GM19467 (cell line): ENCODE measurements at regions not wholly inside any gene's neighbourhood (a gene's known extent, or its start where the extent isn't known, plus 50 kb on each side); places are given as distances from the start of the nearest gene placed in this dataset.

Experiments used
- ATAC-seq: cut with Tn5 transposase; IDR thresholded peaks from one replicate; pipeline ENCODE4 v1.9.1; 2021; ENCODE audit warnings: mild to moderate bottlenecking, moderate library complexity; ENCODE audit not compliant: unreplicated experiment

DNA sequence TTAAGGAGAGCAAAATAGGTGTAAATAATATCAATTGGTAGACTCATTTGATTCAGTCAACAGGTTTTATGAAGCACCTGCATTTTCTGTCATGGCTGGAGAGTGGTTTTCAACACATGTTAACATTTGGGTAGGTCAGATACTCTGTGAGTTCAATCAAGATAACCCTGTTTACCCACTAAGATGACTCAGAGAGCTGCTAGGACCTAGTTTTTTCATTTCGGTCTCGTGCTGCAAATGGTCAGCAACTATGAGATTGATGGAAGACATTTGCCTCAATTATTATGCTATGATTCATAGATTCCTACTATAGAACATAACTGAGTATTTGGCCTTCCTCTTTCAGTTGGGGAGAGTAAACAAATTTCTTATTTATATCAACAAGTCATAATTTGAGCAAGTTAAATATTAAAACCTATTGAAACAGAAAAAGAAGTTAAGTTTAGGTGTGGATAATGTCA lies 391.4 kb upstream of the CITED2 start:
- ATAC-seq: no peak

DNA sequence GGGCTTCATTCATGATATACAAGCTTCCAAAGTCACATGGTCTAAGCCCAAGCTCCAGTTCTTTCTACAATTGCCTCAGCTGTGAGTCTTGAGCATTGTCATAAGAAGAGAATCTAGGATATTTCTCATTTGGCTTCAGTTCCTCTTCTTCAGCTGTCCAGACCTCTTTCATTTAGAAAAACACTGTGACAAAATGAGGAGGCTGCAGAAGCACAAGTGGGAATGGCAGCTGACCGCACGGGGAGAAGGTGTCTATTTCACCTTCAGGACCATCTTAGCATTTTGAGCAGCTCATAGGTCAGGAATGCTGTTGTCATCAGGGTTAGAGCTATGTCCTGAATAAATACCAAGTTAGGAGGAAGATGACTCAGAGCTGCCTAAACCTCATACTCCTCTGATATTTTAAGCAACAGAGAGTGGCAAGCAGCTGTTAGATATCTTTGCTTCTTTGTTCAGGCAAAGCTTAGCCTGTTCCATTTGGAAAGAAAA lies 390.1 kb upstream of the CITED2 start:
- ATAC-seq: peak; percentile 78

DNA sequence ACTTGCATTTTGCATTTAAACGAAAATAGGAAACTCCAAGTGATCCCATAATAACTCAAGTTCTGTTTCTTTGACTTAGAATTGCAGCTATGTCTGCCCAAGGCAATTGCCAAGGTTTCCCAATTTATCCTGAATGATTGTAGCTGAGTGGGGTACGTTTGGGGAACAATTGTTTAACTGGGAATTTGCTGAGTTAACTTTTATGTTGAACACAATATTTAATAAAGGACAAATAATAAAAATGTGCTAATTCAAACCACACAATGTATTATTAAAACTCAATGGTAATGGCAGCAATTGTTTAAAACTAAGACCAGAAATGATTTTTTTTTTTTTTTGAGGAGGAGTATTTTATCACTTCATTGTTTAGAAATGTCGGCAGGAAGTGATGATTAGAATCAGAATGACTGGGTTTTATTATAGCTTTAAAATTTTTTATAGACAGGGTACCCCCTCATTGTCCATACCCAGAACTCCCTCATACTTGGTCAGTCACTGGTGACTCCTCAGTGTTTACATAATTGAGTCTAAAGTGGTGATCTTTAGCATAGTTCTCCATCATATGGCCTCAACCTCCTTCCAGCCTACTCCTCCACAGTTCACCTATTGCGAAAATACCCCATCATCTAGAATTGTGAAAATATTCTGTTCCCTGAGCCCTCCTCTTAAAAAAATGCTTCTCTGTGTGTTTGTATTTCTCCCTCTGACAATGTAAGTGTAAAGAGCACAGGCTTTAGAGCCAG lies 389.2 kb upstream of the CITED2 start:
- no peak for ATAC-seq

DNA sequence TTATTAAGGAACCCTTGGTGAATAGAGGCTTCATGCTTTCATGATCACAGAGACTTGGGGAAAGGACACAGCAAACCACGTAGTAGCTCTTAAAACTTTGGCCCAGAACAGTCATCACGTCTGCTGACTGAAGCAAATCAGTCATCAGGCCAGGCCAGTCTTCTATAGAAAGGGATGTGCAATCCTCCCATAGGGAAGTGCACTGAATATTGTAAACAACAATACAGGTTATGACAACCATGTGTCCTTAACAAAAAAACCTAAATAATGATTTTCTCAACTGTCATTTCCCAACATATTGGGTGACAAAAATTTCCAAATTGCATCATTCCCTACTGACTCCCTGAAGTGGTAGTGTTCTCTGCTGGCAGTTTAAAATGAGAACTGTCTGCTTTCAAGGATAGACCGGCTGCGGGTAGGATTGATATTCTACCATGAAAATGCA lies 388.2 kb upstream of the CITED2 start:
- no peak for ATAC-seq

GRCh38 chr6:139760128-139760527 lies 385.7 kb upstream of the CITED2 start:
- ATAC-seq: no peak

- ATAC-seq: no peak
These were observed 384.6 kb upstream of the CITED2 start for GRCh38 chr6:139759086-139759485.

- no peak for ATAC-seq
These were observed 383.8 kb upstream of the CITED2 start for GRCh38 chr6:139758209-139758611.

- ATAC-seq: no peak
These were observed 383.3 kb upstream of the CITED2 start for GRCh38 chr6:139757784-139758183.

- no peak for ATAC-seq
These were observed 381.9 kb upstream of the CITED2 start for GRCh38 chr6:139756381-139756780.

DNA sequence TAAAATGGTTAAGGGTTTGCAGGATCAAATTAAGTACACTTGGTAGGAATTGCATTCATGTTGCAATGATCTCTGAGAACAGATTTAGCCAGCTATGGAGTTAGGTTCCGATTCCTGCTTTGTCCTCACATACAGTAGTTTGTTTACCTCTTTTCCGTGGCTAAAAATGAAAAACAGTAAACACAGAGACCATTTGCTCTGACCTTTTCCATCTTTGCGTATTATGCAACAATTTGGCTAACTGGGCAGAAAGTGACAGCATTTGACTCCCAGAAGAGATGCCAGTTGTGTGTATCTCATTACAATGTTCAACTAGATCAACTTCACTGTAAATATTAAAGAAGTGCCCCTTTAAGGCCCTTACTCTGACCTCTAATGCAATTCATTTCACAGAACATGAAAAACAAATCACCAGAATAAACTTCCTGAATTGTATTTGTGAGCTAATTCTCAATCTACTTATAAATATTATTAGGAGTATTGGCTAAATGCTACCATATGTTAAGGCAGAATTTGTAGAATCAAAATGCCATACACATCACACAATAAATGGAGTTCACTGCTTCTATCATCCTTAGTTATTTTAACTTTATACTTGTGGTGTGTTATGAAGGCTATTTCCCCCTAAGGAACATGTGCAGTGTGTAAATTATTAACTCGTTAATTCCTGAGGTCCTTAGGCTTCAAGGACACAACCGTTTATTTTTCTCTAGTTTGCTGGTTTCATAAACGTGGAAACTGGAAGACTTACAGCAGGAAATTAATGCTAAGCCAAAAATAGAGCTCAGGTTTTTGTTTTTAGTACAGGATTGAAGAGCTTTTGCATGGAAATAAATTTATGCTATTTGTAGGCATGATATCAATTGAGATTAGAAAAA lies 380.7 kb upstream of the CITED2 start:
- no peak for ATAC-seq

GRCh38 chr6:139753198-139753861 lies 378.9 kb upstream of the CITED2 start:
- no peak for ATAC-seq

DNA sequence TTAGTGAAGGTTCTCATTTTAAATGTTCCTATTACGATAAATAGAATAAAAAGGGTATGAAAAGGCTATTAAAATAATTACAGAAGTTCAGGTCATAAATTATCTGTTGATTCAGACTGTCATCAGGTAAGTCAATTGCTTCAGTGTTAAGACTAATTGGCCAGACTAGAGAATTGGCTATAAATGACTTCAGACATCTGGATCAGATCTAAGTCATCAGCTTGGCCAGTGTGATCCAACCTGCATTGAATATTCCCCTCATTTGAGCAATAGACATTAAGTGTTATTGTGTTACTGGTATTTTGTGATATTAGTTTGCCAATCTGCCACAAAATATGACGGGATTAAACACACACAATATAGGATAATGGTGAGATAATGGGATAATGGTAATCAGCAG lies 377.6 kb upstream of the CITED2 start:
- ATAC-seq: no peak

- ATAC-seq: no peak
These were observed 376.7 kb upstream of the CITED2 start for GRCh38 chr6:139751179-139751578.

GRCh38 chr6:139748353-139749146 lies 374.1 kb upstream of the CITED2 start:
- no peak for ATAC-seq

GRCh38 chr6:139747154-139747553 lies 372.7 kb upstream of the CITED2 start:
- no peak for ATAC-seq

- no peak for ATAC-seq
These were observed 370.4 kb upstream of the CITED2 start for GRCh38 chr6:139744891-139745290.

DNA sequence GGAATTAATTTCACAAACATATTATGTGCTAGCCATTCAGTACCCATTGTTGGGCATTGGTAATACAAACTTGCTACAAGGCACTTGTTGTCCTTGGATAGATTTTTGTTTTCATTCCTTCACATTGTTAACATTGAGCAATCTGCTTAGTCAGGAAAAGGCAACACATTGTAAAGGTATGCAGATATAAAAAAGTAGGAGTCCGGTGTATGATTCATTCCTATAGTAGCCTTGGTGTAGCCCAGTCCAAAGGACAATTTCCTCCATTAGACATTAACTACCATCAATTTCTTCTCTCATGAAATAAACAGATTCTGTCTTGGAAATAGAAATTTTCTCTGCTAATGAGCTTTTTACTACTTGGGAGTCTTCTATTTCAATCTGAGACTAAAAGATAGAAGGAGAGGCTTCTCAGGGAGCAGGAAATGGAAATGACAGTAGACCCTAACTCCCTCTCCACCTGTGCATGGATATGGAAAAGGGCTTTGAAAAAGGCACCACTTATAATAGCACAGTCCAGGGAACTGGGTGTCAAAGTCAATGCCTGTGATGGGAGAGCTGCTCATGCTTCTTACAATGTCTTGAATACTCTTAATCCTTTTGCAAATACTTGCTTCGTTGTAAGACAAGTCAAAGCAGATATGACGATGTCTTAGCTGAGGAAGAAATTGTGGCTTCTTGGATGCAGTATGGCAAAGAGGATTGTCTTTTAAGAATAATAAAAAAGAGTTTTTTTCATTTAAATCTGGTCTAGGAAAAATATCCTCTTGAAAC lies 369.4 kb upstream of the CITED2 start:
- no peak for ATAC-seq

DNA sequence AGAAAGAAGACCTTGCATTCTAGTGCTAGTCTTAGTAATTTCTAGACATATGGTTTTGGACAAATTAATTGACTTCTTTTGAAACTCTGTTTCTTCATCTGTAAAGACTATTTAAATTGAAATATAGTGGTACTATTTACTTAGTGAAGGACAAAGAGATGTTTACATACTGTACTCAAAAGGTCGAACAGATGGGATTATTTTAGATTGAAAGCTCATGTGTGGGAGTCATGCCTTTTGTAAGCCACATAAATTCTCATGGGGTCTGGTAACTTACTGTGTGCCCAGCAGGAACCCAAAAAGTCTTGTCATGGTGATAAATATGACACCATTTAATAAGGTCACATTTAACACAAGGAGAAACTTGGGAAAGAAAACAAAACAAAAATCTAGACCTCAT lies 368.2 kb upstream of the CITED2 start:
- ATAC-seq: no peak

GRCh38 chr6:139738801-139739455 lies 364.5 kb upstream of the CITED2 start:
- ATAC-seq: no peak
